ENCODE measurements at regions not wholly inside any gene's neighbourhood (a gene's known extent, or its start where the extent isn't known, plus 50 kb on each side); places are given as distances from the start of the nearest gene placed in this dataset.

GRCh38 chr12:74418573-74418972, 119.1 kb upstream of the ATXN7L3B start:
- H3K4me1 Mint-ChIP-seq (ENCODE audit: low read depth) = no peaks in the 10 kb centered on the region
- peaks cover 5% of the 10 kb centered on the region for H3K9me3 Mint-ChIP-seq (ENCODE audit: low read depth)
- no peak overlapping the region for H3K27ac Mint-ChIP-seq
- no peak for DNase-seq (ENCODE audit: low spot score, unreplicated experiment)
- H3K27me3 Mint-ChIP-seq = no peaks in the 10 kb centered on the region
- no peak overlapping the region for H3K4me3 Mint-ChIP-seq (ENCODE audit: low read depth)
- H3K36me3 Mint-ChIP-seq (ENCODE audit: insufficient read depth) = no peaks in the 10 kb centered on the region
- no peak for TF ChIP-seq CTCF (IDR thresholded peaks at IDR 0.05; ENCODE audit: unreplicated experiment)

- H3K27ac Mint-ChIP-seq = no peak overlapping the region
- no peak for TF ChIP-seq CTCF (IDR thresholded peaks at IDR 0.05; ENCODE audit: unreplicated experiment)
- H3K4me1 Mint-ChIP-seq (ENCODE audit: low read depth) = no peaks in the 10 kb centered on the region
- no peaks in the 10 kb centered on the region for H3K27me3 Mint-ChIP-seq
- H3K36me3 Mint-ChIP-seq (ENCODE audit: insufficient read depth) = no peaks in the 10 kb centered on the region
- DNase-seq (ENCODE audit: low spot score, unreplicated experiment) = no peak
- H3K9me3 Mint-ChIP-seq (ENCODE audit: low read depth) = peaks cover 3% of the 10 kb centered on the region
- no peak overlapping the region for H3K4me3 Mint-ChIP-seq (ENCODE audit: low read depth)
These were observed 112.9 kb upstream of the ATXN7L3B start for GRCh38 chr12:74424778-74425177.

GRCh38 chr12:74426091-74426490, 111.5 kb upstream of the ATXN7L3B start:
- no peaks in the 10 kb centered on the region for H3K4me1 Mint-ChIP-seq (ENCODE audit: low read depth)
- no peak overlapping the region for H3K27ac Mint-ChIP-seq
- peaks cover 3% of the 10 kb centered on the region for H3K9me3 Mint-ChIP-seq (ENCODE audit: low read depth)
- no peaks in the 10 kb centered on the region for H3K36me3 Mint-ChIP-seq (ENCODE audit: insufficient read depth)
- TF ChIP-seq CTCF (IDR thresholded peaks at IDR 0.05; ENCODE audit: unreplicated experiment) = no peak
- H3K27me3 Mint-ChIP-seq = no peaks in the 10 kb centered on the region
- DNase-seq (ENCODE audit: low spot score, unreplicated experiment) = no peak
- no peak overlapping the region for H3K4me3 Mint-ChIP-seq (ENCODE audit: low read depth)

GRCh38 chr12:74429535-74429934, 108.1 kb upstream of the ATXN7L3B start:
- Mint-ChIP-seq H3K4me3 (ENCODE audit: low read depth) (no peak overlapping the region), H3K36me3 (ENCODE audit: insufficient read depth) (no peaks in the 10 kb centered on the region), H3K27ac (no peak overlapping the region), H3K9me3 (ENCODE audit: low read depth) (peaks cover 6% of the 10 kb centered on the region), H3K27me3 (no peaks in the 10 kb centered on the region), H3K4me1 (ENCODE audit: low read depth) (no peaks in the 10 kb centered on the region)
- no peak for TF ChIP-seq CTCF (IDR thresholded peaks at IDR 0.05; ENCODE audit: unreplicated experiment)
- DNase-seq (ENCODE audit: low spot score, unreplicated experiment) = no peak

- H3K4me1 Mint-ChIP-seq (ENCODE audit: low read depth) = no peaks in the 10 kb centered on the region
These were observed 105.8 kb upstream of the ATXN7L3B start for GRCh38 chr12:74431801-74432200.

More at GRCh38 chr12:74431801-74432200, 105.8 kb upstream of the ATXN7L3B start:
- no peak overlapping the region for H3K4me3 Mint-ChIP-seq (ENCODE audit: low read depth)
- H3K27me3 Mint-ChIP-seq = no peaks in the 10 kb centered on the region
- H3K27ac Mint-ChIP-seq = no peak overlapping the region
- H3K9me3 Mint-ChIP-seq (ENCODE audit: low read depth) = peaks cover 3% of the 10 kb centered on the region
- TF ChIP-seq CTCF (IDR thresholded peaks at IDR 0.05; ENCODE audit: unreplicated experiment) = no peak
- no peak for DNase-seq (ENCODE audit: low spot score, unreplicated experiment)
- H3K36me3 Mint-ChIP-seq (ENCODE audit: insufficient read depth) = no peaks in the 10 kb centered on the region

Measured in progenitor cell of endocrine pancreas (in vitro differentiated cells).